NAMALWA (cell line): ENCODE measurements at regions not wholly inside any gene's neighbourhood (a gene's known extent, or its start where the extent isn't known, plus 50 kb on each side); places are given as distances from the start of the nearest gene placed in this dataset.

Experiments
- DNase-seq: peaks from one replicate; pipeline ENCODE4 v3.0.0-alpha.2; 2015; ENCODE audit warnings: low spot score

- no peak for DNase-seq
These were observed 87.2 kb upstream of the RGS17 start for GRCh38 chr6:153218184-153218792.

DNA sequence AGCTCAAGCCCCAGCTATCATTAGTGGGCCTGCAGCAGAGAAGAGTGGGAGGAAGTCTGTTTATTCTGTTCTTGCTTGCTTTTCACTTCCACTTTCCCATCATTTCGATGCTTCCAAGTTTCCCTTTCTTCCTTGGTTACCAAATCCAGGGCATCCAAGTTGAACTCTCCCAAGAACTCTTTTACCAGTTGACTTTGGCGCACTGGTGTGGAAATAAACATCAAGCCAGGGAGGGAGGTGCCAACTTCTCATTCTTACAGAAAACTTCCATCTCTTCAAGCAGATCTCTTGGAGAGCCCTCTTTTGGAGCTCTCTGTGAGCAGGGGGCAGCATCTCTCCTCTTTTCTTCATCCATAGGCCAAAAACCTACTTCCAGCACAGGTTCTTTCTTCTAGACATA lies 85.7 kb upstream of the RGS17 start:
- no peak for DNase-seq

- no peak for DNase-seq
These were observed 84.2 kb upstream of the RGS17 start for GRCh38 chr6:153215242-153215641.

GRCh38 chr6:153214436-153214835 lies 83.4 kb upstream of the RGS17 start:
- DNase-seq: no peak

DNA sequence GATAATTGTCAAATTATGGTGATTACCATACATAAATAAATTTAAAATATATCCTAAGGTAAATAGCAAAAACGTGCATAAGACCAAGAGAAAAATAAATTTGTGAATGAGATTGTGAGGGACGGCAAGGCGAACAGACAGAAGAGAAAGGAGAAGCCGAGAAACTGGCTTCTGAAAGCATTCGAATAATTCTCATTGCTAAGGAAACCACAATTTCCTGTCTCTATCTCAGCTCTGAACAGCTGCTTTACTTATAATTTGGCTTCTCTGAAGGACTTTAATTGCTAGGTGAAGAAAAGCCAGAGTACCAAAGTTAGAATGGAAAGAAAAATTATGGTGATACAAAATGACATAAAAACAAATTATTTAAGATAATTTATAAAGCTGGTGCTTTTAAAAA lies 79.0 kb upstream of the RGS17 start:
- no peak for DNase-seq

GRCh38 chr6:153208706-153209105 lies 77.6 kb upstream of the RGS17 start:
- no peak for DNase-seq

DNA sequence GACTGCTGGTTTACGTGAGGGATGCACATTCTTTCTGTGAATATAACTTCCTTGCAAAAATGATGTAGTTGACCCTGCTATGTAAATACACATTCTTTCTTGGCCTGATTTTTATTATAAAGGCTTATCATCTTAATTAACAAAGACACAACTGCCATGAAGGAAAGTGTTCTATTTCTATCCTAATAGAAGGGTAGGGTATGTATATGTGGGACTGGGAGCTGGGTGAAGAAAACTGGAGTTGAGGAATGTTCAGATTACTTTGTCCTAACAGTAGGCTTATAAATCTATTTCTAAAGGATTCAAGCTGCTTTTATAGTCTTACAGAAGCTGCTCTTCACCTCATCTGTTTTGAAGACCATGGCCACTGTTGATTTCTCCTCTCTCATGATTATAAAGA lies 76.5 kb upstream of the RGS17 start:
- DNase-seq: no peak

DNA sequence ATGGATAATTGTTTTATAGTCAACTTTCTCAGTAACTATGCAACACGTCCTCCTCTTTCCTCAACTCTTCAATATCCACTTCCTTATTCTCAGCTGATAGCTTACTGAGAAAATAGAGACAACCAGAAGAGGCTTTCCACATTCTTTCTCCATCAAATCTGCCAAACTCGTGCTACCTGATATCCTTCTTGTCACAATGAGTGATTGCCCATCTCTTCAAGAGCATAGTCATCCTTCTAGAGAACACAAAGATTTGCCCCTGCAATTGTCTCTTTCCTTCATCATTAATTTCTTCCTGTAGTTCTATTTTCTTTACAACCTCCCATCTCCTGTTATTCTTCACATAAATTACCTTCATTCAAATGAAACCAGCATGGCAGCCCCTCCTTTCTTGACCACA lies 75.9 kb upstream of the RGS17 start:
- no peak for DNase-seq

- no peak for DNase-seq
These were observed 62.1 kb upstream of the RGS17 start for GRCh38 chr6:153192943-153193885.

GRCh38 chr6:153183925-153184324 lies 52.8 kb upstream of the RGS17 start:
- no peak for DNase-seq
